GM18907 (cell line): ENCODE measurements at regions not wholly inside any gene's neighbourhood (a gene's known extent, or its start where the extent isn't known, plus 50 kb on each side); places are given as distances from the start of the nearest gene placed in this dataset.
"Not testable (repeated sequence)": the region's sequence is repeated elsewhere in the genome, so short reads cannot be mapped to it uniquely, and the experiment has no call there.

Source experiments
- ATAC-seq: cut with Tn5 transposase; IDR thresholded peaks from one replicate; pipeline ENCODE4 v1.9.1; 2021; ENCODE audit warnings: mild to moderate bottlenecking, moderate library complexity; ENCODE audit not compliant: unreplicated experiment

- ATAC-seq, result no peak
These were observed 230.7 kb downstream of the SATB1 start for GRCh38 chr3:18194431-18194830.

DNA sequence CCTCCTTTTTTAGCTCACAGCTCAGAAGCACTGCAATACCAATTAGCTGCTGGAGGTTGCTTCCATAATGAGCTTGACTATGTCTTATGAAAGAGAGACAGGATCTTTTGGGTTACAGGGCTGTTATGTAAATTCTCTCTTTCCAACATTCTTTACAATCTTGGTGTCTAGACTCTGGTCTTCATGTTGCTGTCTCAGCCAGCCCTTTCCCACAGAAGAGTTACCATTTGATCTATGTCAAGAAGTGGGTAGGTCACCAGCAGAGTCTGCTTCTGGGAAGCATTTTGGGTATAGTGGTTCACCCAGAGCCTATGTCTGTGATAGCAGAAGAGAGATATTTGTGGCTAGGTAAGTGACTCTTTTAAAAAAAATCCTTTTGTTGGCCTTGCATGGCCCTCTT, 234.5 kb downstream of the SATB1 start:
- no peak for ATAC-seq

GRCh38 chr3:18189282-18190050, 235.7 kb downstream of the SATB1 start:
- no peak for ATAC-seq

DNA sequence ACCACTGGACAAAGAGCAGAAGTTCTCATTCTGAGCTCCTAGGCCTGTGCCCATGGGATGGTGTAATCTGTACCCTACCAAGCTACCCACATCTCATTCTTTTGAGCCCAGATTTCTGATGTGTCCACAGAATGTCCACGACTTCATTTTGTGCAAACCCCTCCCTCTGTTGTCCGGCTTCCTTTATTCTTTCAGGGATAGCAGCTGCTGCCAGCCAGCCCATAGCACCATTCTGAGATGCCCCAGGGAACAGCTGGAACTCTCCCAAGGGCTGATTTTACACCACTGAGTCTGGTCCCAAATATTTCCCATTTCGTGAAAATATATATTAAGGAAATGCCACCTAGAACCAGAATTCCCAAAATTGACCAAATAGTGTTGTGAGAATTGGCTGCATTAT, 236.6 kb downstream of the SATB1 start:
- no peak for ATAC-seq

DNA sequence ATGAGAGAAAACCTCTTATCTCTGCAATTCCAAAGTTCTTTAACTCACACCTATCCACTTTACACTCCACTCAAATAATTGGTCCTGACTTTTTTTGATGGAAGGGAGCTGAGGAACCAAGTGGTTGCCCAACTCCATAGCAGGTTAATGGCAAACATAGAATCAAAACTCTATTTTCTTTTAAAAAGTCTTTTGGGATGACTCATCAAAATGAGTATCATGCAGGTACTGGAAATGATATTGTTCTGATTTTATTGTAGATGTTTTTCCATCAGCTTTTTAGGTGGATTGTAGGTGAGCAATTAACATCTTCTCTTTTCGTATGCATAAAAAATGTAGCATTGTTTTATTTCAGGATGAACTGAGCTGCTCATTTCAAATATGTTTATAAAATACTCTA, 239.5 kb downstream of the SATB1 start:
- ATAC-seq, result no peak

GRCh38 chr3:18182923-18183322, 242.2 kb downstream of the SATB1 start:
- not testable (repeated sequence) for ATAC-seq

DNA sequence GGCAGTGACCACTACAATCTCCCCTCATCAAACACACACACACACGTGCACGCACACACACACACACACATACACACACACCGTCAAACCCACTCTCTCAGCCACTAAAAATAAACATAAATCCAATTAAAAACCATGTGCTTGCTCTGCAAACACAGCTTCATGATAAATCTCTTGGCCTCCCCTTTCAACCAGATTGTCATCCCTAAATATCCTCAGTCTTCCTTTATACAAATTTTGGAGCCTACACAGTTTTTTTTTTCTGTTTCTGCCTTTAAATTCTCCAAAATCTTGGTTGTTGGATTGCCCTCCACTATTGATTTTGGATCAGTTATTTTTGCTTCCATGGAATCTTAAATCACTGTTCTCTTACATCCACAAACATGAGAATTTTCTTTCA, 245.6 kb downstream of the SATB1 start:
- no peak for ATAC-seq

DNA sequence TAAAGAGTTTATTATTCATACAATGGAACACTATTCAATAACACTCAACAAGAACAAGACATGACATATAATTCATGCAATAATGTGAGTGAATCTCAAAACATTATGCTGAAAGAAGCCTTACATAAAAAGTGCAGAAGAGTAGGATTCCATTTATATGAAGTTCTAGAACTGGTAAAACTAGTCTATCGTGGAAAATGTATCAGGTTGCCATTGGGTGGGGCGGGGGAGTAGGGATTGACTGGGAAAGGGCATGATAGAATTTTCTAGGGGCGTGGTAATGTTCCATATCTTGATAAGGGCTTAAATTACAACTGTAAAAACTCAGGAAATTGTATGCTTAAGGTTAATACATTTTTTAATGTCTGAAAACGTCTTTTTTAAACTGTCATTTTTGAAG, 247.9 kb downstream of the SATB1 start:
- ATAC-seq, result no peak

DNA sequence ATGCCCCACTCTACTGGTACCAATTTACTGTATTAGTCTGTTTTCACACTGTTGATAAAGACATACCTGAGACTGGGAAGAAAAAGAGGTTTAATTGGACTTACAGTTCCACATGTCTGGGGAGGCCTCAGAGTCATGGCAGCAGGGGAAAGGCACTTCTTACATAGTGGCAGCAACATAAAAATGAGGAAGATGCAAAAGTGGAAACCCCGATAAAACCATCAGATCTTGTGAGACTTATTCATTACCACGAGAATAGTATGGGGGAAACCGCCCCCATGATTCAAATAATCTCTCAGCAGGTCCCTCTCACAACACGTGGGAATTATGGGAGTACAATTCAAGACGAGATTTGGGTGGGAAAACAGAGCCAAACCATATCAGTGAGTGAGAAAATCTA, 251.2 kb downstream of the SATB1 start:
- not testable (repeated sequence) for ATAC-seq

- ATAC-seq, result no peak
These were observed 265.5 kb downstream of the SATB1 start for GRCh38 chr3:18159681-18160080.

- no peak for ATAC-seq
These were observed 271.5 kb downstream of the SATB1 start for GRCh38 chr3:18153571-18154173.

DNA sequence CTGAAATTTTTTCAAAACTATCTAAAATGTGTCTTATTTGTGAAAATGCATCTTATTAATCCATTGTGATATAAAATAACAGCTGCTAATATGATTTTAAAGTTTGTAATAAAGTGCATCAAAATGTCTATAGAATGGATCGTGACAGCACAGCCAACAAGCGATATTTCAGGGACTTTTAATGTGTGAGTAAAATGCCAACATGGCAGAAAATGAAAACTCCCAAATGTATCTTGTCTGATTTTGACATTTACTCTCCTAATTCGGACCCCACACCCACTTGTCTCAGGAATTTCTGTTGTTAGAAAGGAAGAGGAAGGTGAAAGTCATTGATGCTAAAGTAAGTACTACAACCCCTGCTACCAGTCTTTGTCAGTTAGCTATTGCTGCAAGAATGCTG, 273.9 kb downstream of the SATB1 start:
- no peak for ATAC-seq

DNA sequence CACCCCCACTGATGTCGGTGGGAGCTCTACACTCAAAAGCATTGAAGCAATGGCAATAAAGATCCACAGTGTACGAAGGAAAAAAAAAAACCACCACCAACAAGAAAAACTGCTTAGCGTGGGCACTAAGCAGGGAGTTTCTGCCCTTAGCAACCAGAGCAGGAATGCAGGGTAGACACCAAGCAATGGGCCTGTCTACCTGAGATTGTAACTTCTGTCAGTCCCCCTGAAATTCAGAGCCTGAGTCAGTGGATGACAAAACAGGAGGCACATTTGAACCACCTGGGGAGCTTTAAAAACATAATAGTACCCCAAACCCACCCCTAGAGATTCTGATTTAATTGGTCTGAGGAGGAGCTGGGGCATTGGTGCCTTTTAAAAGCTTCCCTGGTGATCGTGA, 275.2 kb downstream of the SATB1 start:
- ATAC-seq, result no peak

GRCh38 chr3:18149386-18149785, 275.8 kb downstream of the SATB1 start:
- ATAC-seq, result no peak

DNA sequence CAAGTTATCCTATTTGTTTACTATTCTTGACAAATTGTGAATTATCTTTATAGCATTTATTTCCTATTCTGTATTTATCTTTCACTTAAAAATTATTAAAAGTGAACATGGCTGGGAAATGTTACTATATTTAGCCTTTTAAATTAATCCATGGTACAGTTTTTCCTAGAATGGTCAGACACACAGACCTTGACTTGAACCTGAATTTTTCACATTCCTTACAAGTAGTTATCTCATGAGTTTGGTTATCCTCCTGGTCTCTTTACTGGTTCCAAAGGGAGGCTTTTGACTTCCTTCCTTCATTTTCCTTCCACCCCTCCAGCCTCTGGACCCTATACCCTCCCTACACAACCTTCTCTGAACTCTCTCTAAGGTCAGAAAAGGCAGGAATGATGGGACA, 280.6 kb downstream of the SATB1 start:
- ATAC-seq, result no peak

GRCh38 chr3:18143258-18143780, 281.8 kb downstream of the SATB1 start:
- ATAC-seq, result no peak

- ATAC-seq, result no peak
These were observed 287.2 kb downstream of the SATB1 start for GRCh38 chr3:18137958-18138357.

GRCh38 chr3:18135060-18135814, 289.9 kb downstream of the SATB1 start:
- ATAC-seq, result no peak

DNA sequence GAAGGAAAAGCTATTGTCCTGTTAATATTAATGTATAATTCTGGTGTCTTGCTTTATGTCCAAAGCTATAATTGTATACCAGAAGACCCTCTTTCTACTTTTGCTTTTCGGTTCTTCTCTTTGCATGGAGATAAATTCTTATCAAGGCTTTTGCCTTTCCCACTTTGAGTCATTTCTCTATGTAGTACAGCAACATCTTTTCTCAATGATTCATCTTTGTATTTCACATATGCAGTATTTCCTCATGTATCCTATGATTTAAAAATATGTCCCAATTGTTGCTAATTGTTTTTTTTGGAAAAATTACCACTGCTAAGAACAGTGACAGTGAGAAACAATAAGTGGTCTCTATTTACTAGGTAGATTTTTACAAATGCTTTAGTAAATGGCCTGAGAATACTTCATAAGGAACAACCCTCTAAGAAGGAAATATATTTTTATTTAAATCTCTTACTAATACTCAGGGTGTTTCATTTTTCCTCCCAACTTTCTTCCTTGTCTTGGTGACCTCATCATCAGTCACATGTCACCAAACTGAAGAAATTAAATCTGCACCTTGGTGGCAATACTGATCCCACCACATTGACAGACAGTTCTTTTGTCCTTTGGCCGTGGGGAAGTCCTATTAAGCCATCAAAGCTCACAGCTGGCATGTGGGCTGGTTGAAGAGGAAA, 290.6 kb downstream of the SATB1 start:
- ATAC-seq, result no peak

DNA sequence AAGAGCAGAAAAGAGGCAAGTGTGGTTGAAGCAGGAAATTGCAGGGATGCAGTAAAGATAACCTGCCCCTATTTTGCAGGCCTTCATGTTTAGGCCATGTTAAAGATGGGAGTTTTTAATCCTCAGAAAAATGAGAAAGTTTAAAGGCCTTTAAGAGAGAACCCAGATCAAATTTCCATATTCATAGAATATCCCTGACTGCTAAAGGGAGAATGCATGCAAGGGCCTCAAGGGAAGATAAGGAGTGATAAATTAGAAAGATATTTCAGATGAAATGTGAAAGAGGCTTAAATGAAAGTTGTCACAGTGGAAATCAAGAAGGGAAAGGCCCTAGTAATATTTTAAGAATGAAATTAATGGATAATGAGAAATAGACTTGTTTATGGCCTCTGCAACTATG, 292.1 kb downstream of the SATB1 start:
- no peak for ATAC-seq
